ENCODE measurements at regions not wholly inside any gene's neighbourhood (a gene's known extent, or its start where the extent isn't known, plus 50 kb on each side); places are given as distances from the start of the nearest gene placed in this dataset.

DNA sequence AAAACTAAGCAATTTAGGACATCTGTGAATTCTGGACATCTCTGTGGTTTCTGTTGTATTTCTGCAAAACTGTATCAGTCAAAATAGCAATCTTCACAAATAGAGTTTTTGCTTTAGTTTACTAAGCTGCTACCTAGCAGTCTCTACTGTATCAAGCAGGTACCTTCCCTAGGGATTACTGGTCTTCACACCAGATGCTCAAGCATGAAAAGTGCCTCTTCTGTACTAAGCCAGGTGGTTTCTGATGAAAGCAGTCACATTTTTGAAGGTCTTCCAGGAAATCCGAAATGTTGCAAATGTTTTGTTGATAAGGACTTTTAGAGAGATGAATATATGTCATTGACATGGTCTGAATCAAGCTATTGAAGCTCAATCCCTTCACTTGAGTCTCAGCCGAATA is 540.0 kb downstream of the KCTD16 start:
- DNase-seq = no peak
- intact Hi-C loops (cut with micrococcal nuclease; ENCODE audit: unreplicated experiment) = no loop called here
- CTCF ChIA-PET = no interaction called here
- H3K27me3 ChIP-seq (replicated peaks; ENCODE audit: control insufficient read depth, insufficient read depth, low read length) = no peaks in the 10 kb centered on the region
- POLR2A ChIA-PET = no interaction called here
- H3K4me1 Mint-ChIP-seq (ENCODE audit: low read depth, unreplicated experiment) = no peaks in the 10 kb centered on the region
- H3K27ac Mint-ChIP-seq (ENCODE audit: unreplicated experiment) = no peak overlapping the region
- no peaks in the 10 kb centered on the region; the same call in 1 of the 2 replicates for H3K9me3 ChIP-seq
- no peak overlapping the region for H3K4me3 Mint-ChIP-seq (ENCODE audit: unreplicated experiment)
- TF ChIP-seq CTCF (IDR thresholded peaks at IDR 0.05; ENCODE audit: insufficient read depth in 1 of 2, low read depth in 1 of 2, low read length in 1 of 2, severe bottlenecking in 1 of 2, unreplicated experiment in 1 of 2) = no peak
- no TSS peak for BruUV-seq (replicated peaks)
- H3K27me3 Mint-ChIP-seq (ENCODE audit: insufficient read depth, unreplicated experiment) = no peaks in the 10 kb centered on the region
- H3K36me3 Mint-ChIP-seq (ENCODE audit: insufficient read depth, unreplicated experiment) = no peaks in the 10 kb centered on the region
- no peaks in the 10 kb centered on the region for H3K4me1 ChIP-seq
- H3K36me3 ChIP-seq (ENCODE audit: control insufficient read depth, insufficient read depth, low read length) = no peaks in the 10 kb centered on the region
- H3K9me3 Mint-ChIP-seq (ENCODE audit: unreplicated experiment) = no peaks in the 10 kb centered on the region
- H3K4me3 ChIP-seq (ENCODE audit: low read depth, low read length) = no peak overlapping the region

- ChIA-PET POLR2A (no interaction called here), CTCF (no interaction called here)
- Histone ChIP-seq H3K9me3 (no peaks in the 10 kb centered on the region; the same call in 1 of the 2 replicates), H3K36me3 (ENCODE audit: control insufficient read depth, insufficient read depth, low read length) (no peaks in the 10 kb centered on the region), H3K4me3 (ENCODE audit: low read depth, low read length) (no peak overlapping the region), H3K4me1 (no peaks in the 10 kb centered on the region), H3K27me3 (replicated peaks; ENCODE audit: control insufficient read depth, insufficient read depth, low read length) (no peaks in the 10 kb centered on the region)
- Mint-ChIP-seq H3K4me1 (ENCODE audit: low read depth, unreplicated experiment) (no peaks in the 10 kb centered on the region), H3K4me3 (ENCODE audit: unreplicated experiment) (no peak overlapping the region), H3K27me3 (ENCODE audit: insufficient read depth, unreplicated experiment) (peaks cover 4% of the 10 kb centered on the region), H3K9me3 (ENCODE audit: unreplicated experiment) (no peaks in the 10 kb centered on the region), H3K36me3 (ENCODE audit: insufficient read depth, unreplicated experiment) (no peaks in the 10 kb centered on the region), H3K27ac (ENCODE audit: unreplicated experiment) (no peak overlapping the region)
- no peak for TF ChIP-seq CTCF (IDR thresholded peaks at IDR 0.05; ENCODE audit: insufficient read depth in 1 of 2, low read depth in 1 of 2, low read length in 1 of 2, severe bottlenecking in 1 of 2, unreplicated experiment in 1 of 2)
- intact Hi-C loops (cut with micrococcal nuclease; ENCODE audit: unreplicated experiment) = loop anchor here (5.0 kb wide), 1 partner anchor 501 kb away; no protein-coding TSS in a partner anchor
- DNase-seq = no peak
- no TSS peak for BruUV-seq (replicated peaks)
These were observed 533.1 kb downstream of the KCTD16 start for GRCh38 chr5:144703776-144704175.

DNA sequence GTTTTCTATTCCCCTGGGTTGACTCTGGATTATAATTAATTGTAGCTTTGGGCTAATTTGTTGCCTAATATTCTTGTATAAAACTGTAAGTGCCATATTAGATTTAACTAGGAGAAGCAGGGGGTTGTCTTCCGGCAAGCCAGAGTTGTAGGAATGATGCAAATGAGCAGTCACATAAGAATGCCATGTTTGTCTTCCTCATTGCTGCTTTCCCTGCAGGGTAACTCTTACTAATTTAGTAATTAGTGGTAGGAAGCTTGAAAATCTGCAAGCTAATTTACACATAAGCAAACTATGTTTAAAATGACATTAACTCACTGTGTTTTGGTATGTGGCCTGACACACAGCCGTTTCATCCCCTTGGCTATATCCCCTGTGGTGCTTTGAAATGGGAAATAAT is 527.8 kb downstream of the KCTD16 start:
- no TSS peak for BruUV-seq (replicated peaks)
- ChIA-PET POLR2A (no interaction called here), CTCF (no interaction called here)
- Histone ChIP-seq H3K4me1 (no peaks in the 10 kb centered on the region), H3K9me3 (no peaks in the 10 kb centered on the region), H3K36me3 (ENCODE audit: control insufficient read depth, insufficient read depth, low read length) (no peaks in the 10 kb centered on the region), H3K4me3 (ENCODE audit: low read depth, low read length) (no peak overlapping the region), H3K27me3 (replicated peaks; ENCODE audit: control insufficient read depth, insufficient read depth, low read length) (no peaks in the 10 kb centered on the region)
- peaks cover 4% of the 10 kb centered on the region for H3K27me3 Mint-ChIP-seq (ENCODE audit: insufficient read depth, unreplicated experiment)
- H3K36me3 Mint-ChIP-seq (ENCODE audit: insufficient read depth, unreplicated experiment) = no peaks in the 10 kb centered on the region
- H3K27ac Mint-ChIP-seq (ENCODE audit: unreplicated experiment) = no peak overlapping the region
- H3K4me3 Mint-ChIP-seq (ENCODE audit: unreplicated experiment) = no peak overlapping the region
- DNase-seq = no peak
- intact Hi-C loops (cut with micrococcal nuclease; ENCODE audit: unreplicated experiment) = no loop called here
- no peaks in the 10 kb centered on the region for H3K4me1 Mint-ChIP-seq (ENCODE audit: low read depth, unreplicated experiment)
- no peak for TF ChIP-seq CTCF (IDR thresholded peaks at IDR 0.05; ENCODE audit: insufficient read depth in 1 of 2, low read depth in 1 of 2, low read length in 1 of 2, severe bottlenecking in 1 of 2, unreplicated experiment in 1 of 2)
- H3K9me3 Mint-ChIP-seq (ENCODE audit: unreplicated experiment) = no peaks in the 10 kb centered on the region
